Endothelial cell of umbilical vein (primary cell): ENCODE measurements at regions not wholly inside any gene's neighbourhood (a gene's known extent, or its start where the extent isn't known, plus 50 kb on each side); places are given as distances from the start of the nearest gene placed in this dataset.

Source experiments
- BruUV-seq: library from RNA; stranded (reverse); fragments of 400-500 nt; replicated peaks from 2 replicates; lab custom pipeline; 2021; lab: Mats Ljungman, UMichigan
- CTCF ChIA-PET: fragments of 300-600, 350-600 bp; sonication (Branson Sonifier 250); formaldehyde crosslinking; loops from one replicate; lab custom pipeline; 2021; ENCODE audit warnings: antibody characterized with exemption, inconsistent platforms; lab: Charles Lee
- POLR2A ChIA-PET: fragments of 300-600, 350-600 bp; sonication (Branson Sonifier 250); formaldehyde crosslinking; loops from one replicate; lab custom pipeline; 2021; ENCODE audit warnings: antibody characterized with exemption, inconsistent platforms; lab: Charles Lee
- DNase-seq: peaks from one replicate; pipeline ENCODE4 v3.0.0-alpha.2; 2011; ENCODE audit warnings: low read depth, low spot score
- FAIRE-seq: peaks from 2 replicates; lab custom pipeline; 2011; peaks lifted over from hg19 to GRCh38; lab: Jason Lieb, UNC
- H2AFZ ChIP-seq: 2 replicates; pipeline ENCODE4 v1.6.0; 2012; ENCODE audit warnings: low read depth, low read length, control low read depth, inconsistent platforms
- H3K27ac ChIP-seq: 2 replicates; pipeline ENCODE4 v1.5.1; 2011; ENCODE audit warnings: low read depth, mild to moderate bottlenecking, control low read depth, low read length, moderate library complexity; ENCODE audit not compliant: insufficient read depth
- H3K27me3 ChIP-seq, 2 experiments: 2 replicates each; pipeline versions ENCODE4 v1.6.0 to v1.6.1; 2011; ENCODE audit warnings: low read length in 2 of 2, mixed read lengths in 1 of 2; ENCODE audit not compliant: control insufficient read depth in 2 of 2, insufficient read depth in 2 of 2
- H3K36me3 ChIP-seq, 2 experiments: 2 replicates in 1 of 2; 3 replicates in 1 of 2; pipeline ENCODE4 v1.5.1; 2011; ENCODE audit warnings: low read length in 2 of 2, mild to moderate bottlenecking in 1 of 2, moderate library complexity in 1 of 2; ENCODE audit not compliant: control insufficient read depth in 2 of 2, insufficient read depth in 2 of 2; ENCODE audit errors: extremely low read depth in 1 of 2
- H3K4me1 ChIP-seq: 3 replicates; pipeline ENCODE4 v1.5.1; 2011; ENCODE audit warnings: mild to moderate bottlenecking, low read length; ENCODE audit not compliant: control insufficient read depth, insufficient read depth; ENCODE audit errors: extremely low read depth
- H3K4me2 ChIP-seq: 2 replicates; pipeline ENCODE4 v1.6.1; 2011; ENCODE audit warnings: low read length, control low read depth, mixed read lengths; ENCODE audit not compliant: insufficient read depth
- H3K4me3 ChIP-seq, 3 experiments: fragments of 200-600 bp in 1 of 3; sonication (generic), shearing (Covaris generic) in 1 of 3; replicated peaks in 1 of 3; 2 replicates each; pipeline ENCODE4 v1.5.1; 2011 to 2016; ENCODE audit warnings: control low read depth in 3 of 3, low read length in 3 of 3, mild to moderate bottlenecking in 2 of 3, inconsistent platforms in 1 of 3, low read depth in 1 of 3, moderate library complexity in 1 of 3; ENCODE audit not compliant: insufficient read depth in 1 of 3
- H3K79me2 ChIP-seq: 2 replicates; pipeline ENCODE4 v1.6.0; 2012; ENCODE audit warnings: low read length, inconsistent platforms; ENCODE audit not compliant: control insufficient read depth, insufficient read depth
- H3K9ac ChIP-seq: replicated peaks from 2 replicates; pipeline ENCODE3; 2011; ENCODE audit warnings: low read length, control low read depth; ENCODE audit not compliant: insufficient read depth; ENCODE audit errors: extremely low read depth
- H3K9me1 ChIP-seq: replicated peaks from 3 replicates; pipeline ENCODE4 v1.6.0; 2011; ENCODE audit warnings: mild to moderate bottlenecking, low read length; ENCODE audit not compliant: control insufficient read depth, insufficient read depth; ENCODE audit errors: extremely low read depth
- H3K9me3 ChIP-seq: replicated peaks from 2 replicates; pipeline ENCODE4 v1.5.1; 2012; ENCODE audit warnings: low read length, inconsistent platforms; ENCODE audit not compliant: control insufficient read depth, insufficient read depth
- H4K20me1 ChIP-seq: replicated peaks from 2 replicates; pipeline ENCODE3; 2011; ENCODE audit warnings: mild to moderate bottlenecking, low read length; ENCODE audit not compliant: control insufficient read depth, insufficient read depth; ENCODE audit errors: extremely low read depth
- EZH2 ChIP-seq: IDR thresholded peaks from 2 replicates; pipeline ENCODE4 v1.6.1; 2012; ENCODE audit warnings: borderline replicate concordance, low read depth, mild to moderate bottlenecking, moderate library complexity, low read length, inconsistent platforms; ENCODE audit not compliant: severe bottlenecking
- FOS ChIP-seq: IDR thresholded peaks from 2 replicates; pipeline ENCODE4 v1.6.1; 2011; ENCODE audit warnings: mild to moderate bottlenecking, low read length, moderate library complexity, borderline replicate concordance; ENCODE audit not compliant: insufficient read depth
- GATA2 ChIP-seq: IDR thresholded peaks from 2 replicates; pipeline ENCODE4 v1.7.0; 2011; ENCODE audit warnings: low read depth, mild to moderate bottlenecking, moderate library complexity, mixed read lengths, low read length; ENCODE audit not compliant: insufficient read length, insufficient read depth
- JUN ChIP-seq: IDR thresholded peaks from 2 replicates; pipeline ENCODE4 v1.6.1; 2011; ENCODE audit warnings: borderline replicate concordance, low read depth; ENCODE audit not compliant: insufficient read length, insufficient read depth
- MYC ChIP-seq: IDR thresholded peaks from one replicate; pipeline ENCODE4 v1.6.1; 2011; ENCODE audit warnings: mild to moderate bottlenecking, low read depth, low read length
- POLR2AphosphoS5 ChIP-seq: IDR thresholded peaks from 2 replicates; pipeline ENCODE4 v1.6.1; 2012; ENCODE audit warnings: low read depth, mild to moderate bottlenecking, control low read depth, low read length, moderate library complexity; ENCODE audit not compliant: insufficient read depth
- dilution Hi-C: fragments of 300-500 bp; cut with MboI; formaldehyde crosslinking; loops from one replicate; pipeline ENCODE4 v1.15.0; 2019; ENCODE audit warnings: low sequenced_read_pairs; ENCODE audit not compliant: extremely low pct_ligation_motif_present
- intact Hi-C: fragments of 100-400 bp; cut with micrococcal nuclease; formaldehyde crosslinking; loops from one replicate; pipeline ENCODE4 v1.10.0; 2022
- TF ChIP-seq, protein P1 (sequence below): IDR thresholded peaks from 2 replicates; pipeline ENCODE4 v1.6.1; 2011; ENCODE audit not compliant: insufficient read depth, insufficient read length
- TF ChIP-seq, protein P2 (sequence below), 2 donors: IDR thresholded peaks; 1 replicate in 1 of 2; 2 replicates in 1 of 2; pipeline ENCODE4 v1.5.1; 2011; ENCODE audit warnings: low read length in 2 of 2, mild to moderate bottlenecking in 2 of 2, moderate library complexity in 2 of 2, control low read depth in 1 of 2, inconsistent platforms in 1 of 2, low read depth in 1 of 2; ENCODE audit not compliant: insufficient read depth in 1 of 2; ENCODE audit errors: extremely low read depth in 1 of 2

DNA sequence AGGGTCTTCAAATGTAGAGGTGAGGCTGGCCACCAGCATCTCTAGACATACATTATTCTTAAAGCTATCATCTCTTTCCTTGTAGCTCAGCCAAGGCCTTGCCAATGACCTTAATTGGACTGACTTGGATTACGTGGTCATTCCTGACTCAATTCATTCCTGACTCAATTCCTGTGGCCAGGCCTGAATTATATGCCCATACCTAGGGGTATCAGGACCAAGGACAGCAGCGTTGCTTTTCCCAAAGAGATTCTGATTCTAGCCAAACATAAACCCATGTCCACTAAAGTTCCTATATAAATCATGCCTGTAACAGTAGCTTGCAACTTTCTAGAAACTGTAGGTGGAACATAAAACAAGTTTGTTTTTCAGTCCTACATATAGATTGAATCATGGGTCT is 231.7 kb downstream of the ARL6IP6 start:
- BruUV-seq, result no TSS peak
- ChIA-PET POLR2A (no interaction called here), CTCF (no interaction called here)
- dilution Hi-C loops (no loop called here), intact Hi-C loops (no loop called here)
- Histone ChIP-seq H3K27ac (no peak overlapping the region), H3K36me3 (no peaks in the 10 kb centered on the region), H3K79me2 (no peaks in the 10 kb centered on the region), H3K27me3 (no peaks in the 10 kb centered on the region), H3K4me1 (no peaks in the 10 kb centered on the region), H3K9me3 (peaks cover 2% of the 10 kb centered on the region), H3K4me3 (no peak overlapping the region), H3K9ac (no peak overlapping the region), H3K9me1 (no peaks in the 10 kb centered on the region), H2AFZ (no peak overlapping the region), H4K20me1 (no peaks in the 10 kb centered on the region), H3K4me2 (no peak overlapping the region)
- no peak for FAIRE-seq
- no peak for DNase-seq
- TF ChIP-seq, protein P1, sequence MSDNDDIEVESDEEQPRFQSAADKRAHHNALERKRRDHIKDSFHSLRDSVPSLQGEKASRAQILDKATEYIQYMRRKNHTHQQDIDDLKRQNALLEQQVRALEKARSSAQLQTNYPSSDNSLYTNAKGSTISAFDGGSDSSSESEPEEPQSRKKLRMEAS, result no peak
- no peak for TF ChIP-seq FOS
- no peak for TF ChIP-seq JUN
- no peak for TF ChIP-seq GATA2
- no peak for TF ChIP-seq POLR2AphosphoS5
- TF ChIP-seq MYC, result no peak
- TF ChIP-seq, protein P2, sequence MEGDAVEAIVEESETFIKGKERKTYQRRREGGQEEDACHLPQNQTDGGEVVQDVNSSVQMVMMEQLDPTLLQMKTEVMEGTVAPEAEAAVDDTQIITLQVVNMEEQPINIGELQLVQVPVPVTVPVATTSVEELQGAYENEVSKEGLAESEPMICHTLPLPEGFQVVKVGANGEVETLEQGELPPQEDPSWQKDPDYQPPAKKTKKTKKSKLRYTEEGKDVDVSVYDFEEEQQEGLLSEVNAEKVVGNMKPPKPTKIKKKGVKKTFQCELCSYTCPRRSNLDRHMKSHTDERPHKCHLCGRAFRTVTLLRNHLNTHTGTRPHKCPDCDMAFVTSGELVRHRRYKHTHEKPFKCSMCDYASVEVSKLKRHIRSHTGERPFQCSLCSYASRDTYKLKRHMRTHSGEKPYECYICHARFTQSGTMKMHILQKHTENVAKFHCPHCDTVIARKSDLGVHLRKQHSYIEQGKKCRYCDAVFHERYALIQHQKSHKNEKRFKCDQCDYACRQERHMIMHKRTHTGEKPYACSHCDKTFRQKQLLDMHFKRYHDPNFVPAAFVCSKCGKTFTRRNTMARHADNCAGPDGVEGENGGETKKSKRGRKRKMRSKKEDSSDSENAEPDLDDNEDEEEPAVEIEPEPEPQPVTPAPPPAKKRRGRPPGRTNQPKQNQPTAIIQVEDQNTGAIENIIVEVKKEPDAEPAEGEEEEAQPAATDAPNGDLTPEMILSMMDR (IDR thresholded peaks at IDR 0.05; ENCODE audit: extremely low read depth in 1 of 2, insufficient read depth in 1 of 2, low read depth in 1 of 2, low read length in 2 of 2), result no peak
- TF ChIP-seq EZH2, result no peak
